Activated CD4-positive, alpha-beta T cell treated with anti-CD3 and anti-CD28 coated beads, Interleukin-2, Interleukin-6, amounts not matched to agents 100 ng/mL and 50 ng/mL, durations not matched to agents 16 hours and 8 hours (primary cell): ENCODE measurements at regions not wholly inside any gene's neighbourhood (a gene's known extent, or its start where the extent isn't known, plus 50 kb on each side); places are given as distances from the start of the nearest gene placed in this dataset.

ENCODE experiments used
- DNase-seq: peaks from one replicate; pipeline ENCODE4 v3.0.0-alpha.2; 2020

GRCh38 chr4:41859087-41859486 lies 76.1 kb upstream of the TMEM33 start:
- no peak for DNase-seq

- DNase-seq, result no peak
Measured at GRCh38 chr4:41857226-41857641, 78.0 kb upstream of the TMEM33 start.

GRCh38 chr4:41856797-41857196 lies 78.4 kb upstream of the TMEM33 start:
- no peak for DNase-seq

- no peak for DNase-seq
Measured at GRCh38 chr4:41853973-41854372, 81.3 kb upstream of the TMEM33 start.

GRCh38 chr4:41852229-41852628 lies 83.0 kb upstream of the TMEM33 start:
- no peak for DNase-seq

- DNase-seq, result no peak
Measured at GRCh38 chr4:41851621-41852020, 83.6 kb upstream of the TMEM33 start.

GRCh38 chr4:41844327-41844726 lies 90.9 kb upstream of the TMEM33 start:
- no peak for DNase-seq

- DNase-seq, result peak; percentile 71
Measured at GRCh38 chr4:41839916-41840854, 91.7 kb upstream of the PHOX2B start.

GRCh38 chr4:41838590-41838989 lies 90.1 kb upstream of the PHOX2B start:
- no peak for DNase-seq

GRCh38 chr4:41835321-41835995 lies 86.9 kb upstream of the PHOX2B start:
- no peak for DNase-seq

- DNase-seq, result no peak
Measured at GRCh38 chr4:41832961-41833360, 84.4 kb upstream of the PHOX2B start.

GRCh38 chr4:41822325-41822724 lies 73.8 kb upstream of the PHOX2B start:
- DNase-seq, result no peak

GRCh38 chr4:41820473-41820872 lies 71.9 kb upstream of the PHOX2B start:
- no peak for DNase-seq

- no peak for DNase-seq
Measured at GRCh38 chr4:41819621-41820020, 71.1 kb upstream of the PHOX2B start.

- DNase-seq, result no peak
Measured at GRCh38 chr4:41815473-41815872, 66.9 kb upstream of the PHOX2B start.

- DNase-seq, result no peak
Measured at GRCh38 chr4:41814565-41814964, 66.0 kb upstream of the PHOX2B start.

GRCh38 chr4:41806807-41807206 lies 58.3 kb upstream of the PHOX2B start:
- no peak for DNase-seq

GRCh38 chr4:41802590-41802989 lies 54.1 kb upstream of the PHOX2B start:
- DNase-seq, result no peak

- DNase-seq, result no peak
Measured at GRCh38 chr4:41799126-41799525, 50.6 kb upstream of the PHOX2B start.
